ENCODE measurements at regions not wholly inside any gene's neighbourhood (a gene's known extent, or its start where the extent isn't known, plus 50 kb on each side); places are given as distances from the start of the nearest gene placed in this dataset.

- Histone ChIP-seq H3K4me1 (ENCODE audit: control insufficient read depth in 1 of 2, insufficient read depth in 1 of 2, low read depth in 1 of 2, low read length in 1 of 2) (no peaks in the 10 kb centered on the region), H3K4me3 (ENCODE audit: low read depth in 1 of 2, low read length in 1 of 2) (no peak overlapping the region), H3K9me3 (no peaks in the 10 kb centered on the region), H3K27me3 (no peaks in the 10 kb centered on the region), H3K36me3 (no peaks in the 10 kb centered on the region), H3K27ac (no peak overlapping the region)
- TF ChIP-seq, protein P1, sequence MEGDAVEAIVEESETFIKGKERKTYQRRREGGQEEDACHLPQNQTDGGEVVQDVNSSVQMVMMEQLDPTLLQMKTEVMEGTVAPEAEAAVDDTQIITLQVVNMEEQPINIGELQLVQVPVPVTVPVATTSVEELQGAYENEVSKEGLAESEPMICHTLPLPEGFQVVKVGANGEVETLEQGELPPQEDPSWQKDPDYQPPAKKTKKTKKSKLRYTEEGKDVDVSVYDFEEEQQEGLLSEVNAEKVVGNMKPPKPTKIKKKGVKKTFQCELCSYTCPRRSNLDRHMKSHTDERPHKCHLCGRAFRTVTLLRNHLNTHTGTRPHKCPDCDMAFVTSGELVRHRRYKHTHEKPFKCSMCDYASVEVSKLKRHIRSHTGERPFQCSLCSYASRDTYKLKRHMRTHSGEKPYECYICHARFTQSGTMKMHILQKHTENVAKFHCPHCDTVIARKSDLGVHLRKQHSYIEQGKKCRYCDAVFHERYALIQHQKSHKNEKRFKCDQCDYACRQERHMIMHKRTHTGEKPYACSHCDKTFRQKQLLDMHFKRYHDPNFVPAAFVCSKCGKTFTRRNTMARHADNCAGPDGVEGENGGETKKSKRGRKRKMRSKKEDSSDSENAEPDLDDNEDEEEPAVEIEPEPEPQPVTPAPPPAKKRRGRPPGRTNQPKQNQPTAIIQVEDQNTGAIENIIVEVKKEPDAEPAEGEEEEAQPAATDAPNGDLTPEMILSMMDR (IDR thresholded peaks at IDR 0.05): no peak
Observed at GRCh38 chr2:52862801-52863200, 904.8 kb upstream of the CHAC2 start.

GRCh38 chr2:52861596-52861995, 906.0 kb upstream of the CHAC2 start:
- H3K27me3 ChIP-seq: no peaks in the 10 kb centered on the region
- no peaks in the 10 kb centered on the region for H3K4me1 ChIP-seq (ENCODE audit: control insufficient read depth in 1 of 2, insufficient read depth in 1 of 2, low read depth in 1 of 2, low read length in 1 of 2)
- H3K36me3 ChIP-seq: no peaks in the 10 kb centered on the region
- H3K9me3 ChIP-seq: no peaks in the 10 kb centered on the region
- H3K4me3 ChIP-seq (ENCODE audit: low read depth in 1 of 2, low read length in 1 of 2): no peak overlapping the region
- no peak overlapping the region for H3K27ac ChIP-seq
- TF ChIP-seq, protein P1 (IDR thresholded peaks at IDR 0.05): no peak

DNA sequence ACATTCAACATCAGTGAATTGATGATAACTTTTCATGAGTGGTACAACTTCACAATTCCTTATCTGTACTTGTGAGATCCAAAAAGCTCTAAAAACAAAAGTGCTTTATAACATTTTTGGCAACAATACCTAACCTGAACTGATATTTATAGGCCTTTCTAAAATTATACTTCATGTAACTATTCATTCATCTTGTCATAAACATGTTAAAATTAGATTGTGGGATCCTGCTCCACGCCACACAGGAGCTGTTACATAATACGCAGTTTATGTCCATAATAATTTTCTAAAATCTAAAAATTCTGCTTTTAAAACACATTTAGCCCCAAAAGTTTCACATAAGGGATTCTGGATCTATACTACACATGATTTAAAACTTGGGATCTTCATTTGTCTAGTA, 908.5 kb upstream of the CHAC2 start:
- Histone ChIP-seq H3K9me3 (no peaks in the 10 kb centered on the region), H3K36me3 (no peaks in the 10 kb centered on the region), H3K4me1 (ENCODE audit: control insufficient read depth in 1 of 2, insufficient read depth in 1 of 2, low read depth in 1 of 2, low read length in 1 of 2) (no peaks in the 10 kb centered on the region), H3K27me3 (no peaks in the 10 kb centered on the region), H3K27ac (no peak overlapping the region), H3K4me3 (ENCODE audit: low read depth in 1 of 2, low read length in 1 of 2) (no peak overlapping the region)
- TF ChIP-seq, protein P1 (IDR thresholded peaks at IDR 0.05): no peak

- Histone ChIP-seq H3K36me3 (no peaks in the 10 kb centered on the region), H3K9me3 (no peaks in the 10 kb centered on the region), H3K27me3 (no peaks in the 10 kb centered on the region), H3K4me3 (ENCODE audit: low read depth in 1 of 2, low read length in 1 of 2) (no peak overlapping the region), H3K4me1 (ENCODE audit: control insufficient read depth in 1 of 2, insufficient read depth in 1 of 2, low read depth in 1 of 2, low read length in 1 of 2) (no peaks in the 10 kb centered on the region), H3K27ac (no peak overlapping the region)
- TF ChIP-seq, protein P1 (IDR thresholded peaks at IDR 0.05): no peak
Observed at GRCh38 chr2:52857722-52858121, 909.9 kb upstream of the CHAC2 start.

DNA sequence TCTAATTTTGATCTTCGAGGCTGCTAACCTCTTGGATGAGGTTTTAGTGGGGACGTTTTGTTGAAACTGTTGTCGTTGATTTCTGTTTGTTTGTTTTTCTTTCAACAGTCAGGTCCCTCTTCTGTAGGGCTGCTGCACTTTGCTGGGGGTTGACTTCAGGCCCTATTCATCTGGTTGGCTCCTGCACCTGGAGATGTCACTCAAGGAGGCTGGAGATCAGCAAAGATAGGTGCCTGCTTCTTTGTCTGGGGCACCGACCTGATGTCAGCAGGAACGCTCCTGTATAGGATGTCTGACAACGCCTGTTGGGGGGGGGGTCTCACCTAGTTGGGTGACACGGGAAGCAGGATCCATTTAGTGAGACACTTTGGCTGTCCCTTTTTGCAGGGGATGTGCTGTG, 915.6 kb upstream of the CHAC2 start:
- Histone ChIP-seq H3K27me3 (no peaks in the 10 kb centered on the region), H3K4me3 (ENCODE audit: low read depth in 1 of 2, low read length in 1 of 2) (no peak overlapping the region), H3K9me3 (no peaks in the 10 kb centered on the region), H3K36me3 (no peaks in the 10 kb centered on the region), H3K4me1 (ENCODE audit: control insufficient read depth in 1 of 2, insufficient read depth in 1 of 2, low read depth in 1 of 2, low read length in 1 of 2) (no peaks in the 10 kb centered on the region), H3K27ac (no peak overlapping the region)
- TF ChIP-seq, protein P1 (IDR thresholded peaks at IDR 0.05): no peak
